Renal cortex interstitium (tissue), 11 donors: ENCODE measurements at regions not wholly inside any gene's neighbourhood (a gene's known extent, or its start where the extent isn't known, plus 50 kb on each side); places are given as distances from the start of the nearest gene placed in this dataset.
"Not testable (repeated sequence)": the region's sequence is repeated elsewhere in the genome, so short reads cannot be mapped to it uniquely, and the experiment has no call there.

Experiments used
- DNase-seq, 11 donors: peaks; one replicate each; pipeline ENCODE4 v3.0.0-alpha.2; 2013; ENCODE audit warnings: low read depth in 9 of 11, low spot score in 4 of 11; ENCODE audit errors: extremely low read depth in 1 of 11

GRCh38 chr7:150039061-150039460 lies 165.3 kb downstream of the ATP6V0E2 start:
- not testable (repeated sequence) for DNase-seq

- DNase-seq, result not testable (repeated sequence)
Observed at GRCh38 chr7:150042281-150042680, 168.5 kb downstream of the ATP6V0E2 start.

GRCh38 chr7:150044771-150045170 lies 171.0 kb downstream of the ATP6V0E2 start:
- DNase-seq, result peak in 9 of 11 donors; percentile 39 to 75 (median 58)

GRCh38 chr7:150045596-150045995 lies 171.8 kb downstream of the ATP6V0E2 start:
- DNase-seq, result not testable (repeated sequence)

- not testable (repeated sequence) for DNase-seq
Observed at GRCh38 chr7:150046290-150047194, 172.8 kb downstream of the ATP6V0E2 start.

GRCh38 chr7:150047329-150047728 lies 173.6 kb downstream of the ATP6V0E2 start:
- not testable (repeated sequence) for DNase-seq

GRCh38 chr7:150047772-150048171 lies 174.0 kb downstream of the ATP6V0E2 start:
- not testable (repeated sequence) for DNase-seq

- DNase-seq, result not testable (repeated sequence)
Observed at GRCh38 chr7:150048244-150049011, 174.7 kb downstream of the ATP6V0E2 start.

GRCh38 chr7:150049012-150049655 lies 175.4 kb downstream of the ATP6V0E2 start:
- not testable (repeated sequence) for DNase-seq

GRCh38 chr7:150053396-150053795 lies 179.6 kb downstream of the ATP6V0E2 start:
- not testable (repeated sequence) for DNase-seq

- DNase-seq, result not testable (repeated sequence)
Observed at GRCh38 chr7:150054242-150054641, 180.5 kb downstream of the ATP6V0E2 start.

GRCh38 chr7:150060259-150061221 lies 186.8 kb downstream of the ATP6V0E2 start:
- DNase-seq, result not testable (repeated sequence)

- not testable (repeated sequence) for DNase-seq
Observed at GRCh38 chr7:150063195-150063594, 189.4 kb downstream of the ATP6V0E2 start.

- not testable (repeated sequence) for DNase-seq
Observed at GRCh38 chr7:150069555-150070313, 196.0 kb downstream of the ATP6V0E2 start.

- not testable (repeated sequence) for DNase-seq
Observed at GRCh38 chr7:150077543-150077942, 203.8 kb downstream of the ATP6V0E2 start.

GRCh38 chr7:150081865-150082264 lies 208.1 kb downstream of the ATP6V0E2 start:
- not testable (repeated sequence) for DNase-seq

GRCh38 chr7:150084724-150085123 lies 211.0 kb downstream of the ATP6V0E2 start:
- DNase-seq, result not testable (repeated sequence)
